Hematopoietic multipotent progenitor cell treated with erythropoietin and hydrocortisone succinate and interleukin-3 and kit ligand, for 4 days (in vitro differentiated cells): ENCODE measurements at regions not wholly inside any gene's neighbourhood (a gene's known extent, or its start where the extent isn't known, plus 50 kb on each side); places are given as distances from the start of the nearest gene placed in this dataset.
"Not testable (repeated sequence)": the region's sequence is repeated elsewhere in the genome, so short reads cannot be mapped to it uniquely, and the experiment has no call there.

Source experiments
- DNase-seq: peaks from one replicate; pipeline ENCODE4 v3.0.0-alpha.2; 2015

DNA sequence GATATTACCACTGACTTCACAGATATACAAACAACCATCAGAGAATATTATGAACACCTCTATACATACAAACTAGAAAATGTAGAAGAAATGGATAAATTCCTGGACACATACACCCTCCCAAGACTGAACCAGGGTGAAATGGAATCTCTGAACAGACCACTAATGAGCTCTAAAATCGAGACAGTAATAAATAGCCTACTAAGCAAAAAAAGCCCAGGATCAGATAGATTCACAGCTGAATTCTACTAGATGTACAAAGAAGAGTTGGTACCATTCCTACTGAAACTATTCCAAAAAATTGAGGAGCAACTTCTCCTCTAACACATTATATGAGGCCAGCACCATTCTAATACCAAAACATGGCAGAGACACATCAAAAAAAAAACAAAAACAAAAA is 837.7 kb downstream of the FSCB start:
- no peak for DNase-seq

DNA sequence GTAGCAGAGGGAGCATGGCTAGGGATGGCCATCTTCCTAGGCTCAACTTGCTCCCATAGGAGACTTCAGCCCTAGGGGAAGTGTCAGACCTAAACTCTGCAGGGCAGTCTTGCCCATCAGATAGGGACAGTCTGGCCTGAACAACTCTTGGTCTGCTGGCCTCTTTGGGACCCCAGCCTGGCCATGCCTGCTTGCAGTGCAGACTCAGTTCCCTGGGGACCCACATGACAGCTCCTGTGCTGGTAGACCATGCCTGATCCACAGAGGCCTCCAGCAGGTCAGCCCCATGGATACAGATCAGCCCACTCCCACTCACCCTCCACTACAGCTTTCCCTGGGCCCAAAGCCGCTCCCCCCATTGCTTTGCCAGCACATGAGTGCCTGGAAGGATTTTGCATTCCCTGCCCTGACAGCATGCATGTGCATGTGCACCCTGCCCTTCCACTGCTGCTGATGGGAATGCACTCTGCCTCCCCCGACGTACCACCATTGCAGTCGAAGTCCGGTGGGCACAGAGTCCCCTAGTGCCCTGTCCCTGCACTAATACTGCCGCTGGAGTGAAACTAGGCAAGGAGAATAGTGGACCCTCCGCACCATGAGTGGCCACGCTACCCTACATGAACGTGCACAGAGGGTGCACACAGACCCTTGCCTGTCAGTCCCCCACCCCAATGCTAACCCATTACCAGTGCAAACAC is 841.4 kb downstream of the FSCB start:
- DNase-seq: no peak

DNA sequence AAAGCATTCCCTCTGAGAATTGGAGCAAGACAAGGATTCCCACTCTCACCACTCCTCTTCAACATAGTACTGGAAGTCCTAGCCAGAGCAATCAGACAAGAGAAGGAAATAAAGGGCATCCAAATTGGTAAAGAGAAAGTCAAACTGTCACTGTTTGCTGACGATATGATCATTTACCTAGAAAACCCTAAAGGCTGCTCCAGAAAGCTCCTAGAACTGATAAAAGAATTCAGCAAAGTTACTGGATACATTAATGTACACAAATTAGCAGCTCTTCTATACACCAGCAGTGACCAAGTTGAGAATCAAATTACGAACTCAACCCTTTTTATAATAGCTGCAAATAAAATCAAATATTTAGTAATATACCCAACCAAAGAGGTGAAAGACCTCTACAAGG is 851.9 kb downstream of the FSCB start:
- DNase-seq: not testable (repeated sequence)

DNA sequence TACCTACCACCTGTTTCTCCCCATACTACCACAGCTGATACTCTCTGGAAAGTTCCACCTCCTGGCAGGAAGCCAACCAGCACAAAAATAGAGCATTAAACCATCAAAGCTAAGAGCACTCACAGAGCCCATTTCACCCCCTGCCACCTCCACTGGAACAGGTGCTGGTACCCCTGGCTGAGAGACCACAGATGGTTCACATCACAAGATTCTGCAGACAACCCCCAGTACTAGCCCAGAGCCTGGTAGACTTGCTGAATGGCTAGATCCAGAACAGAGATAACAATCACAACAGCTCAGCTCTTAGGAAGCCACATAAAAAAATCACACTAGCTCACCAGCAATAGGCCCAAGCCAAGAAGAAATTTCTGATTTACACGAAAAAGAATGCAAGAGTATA is 855.2 kb downstream of the FSCB start:
- no peak for DNase-seq

DNA sequence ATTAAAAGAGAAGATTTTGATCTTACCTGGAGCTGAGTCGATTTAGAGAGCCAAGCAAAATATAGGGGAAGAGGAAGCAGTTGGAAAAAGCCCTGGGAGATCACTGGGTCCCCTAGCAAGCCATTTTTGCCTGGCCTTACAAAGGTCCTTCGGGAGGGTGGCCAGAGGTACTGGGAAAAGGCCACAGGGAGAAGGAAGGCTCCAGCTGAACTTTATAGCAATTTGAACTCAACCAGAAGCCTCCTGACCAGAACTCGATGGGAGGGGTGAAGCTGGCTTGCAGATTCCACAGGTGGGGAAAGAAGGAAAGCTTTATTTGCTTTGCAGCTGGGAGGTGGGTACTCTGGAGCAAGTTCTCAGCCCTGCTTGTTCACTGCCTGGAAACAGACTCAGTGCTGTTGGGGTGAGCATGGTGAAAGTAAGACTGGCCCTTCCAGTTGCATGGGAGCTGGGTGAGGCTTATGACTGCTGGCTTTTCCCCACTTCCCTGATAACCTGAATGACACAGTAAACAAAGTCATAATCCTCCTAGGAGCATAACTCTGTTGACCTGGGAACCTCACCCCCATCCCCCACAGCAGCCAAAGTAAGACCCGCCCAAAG is 855.8 kb downstream of the FSCB start:
- no peak for DNase-seq

DNA sequence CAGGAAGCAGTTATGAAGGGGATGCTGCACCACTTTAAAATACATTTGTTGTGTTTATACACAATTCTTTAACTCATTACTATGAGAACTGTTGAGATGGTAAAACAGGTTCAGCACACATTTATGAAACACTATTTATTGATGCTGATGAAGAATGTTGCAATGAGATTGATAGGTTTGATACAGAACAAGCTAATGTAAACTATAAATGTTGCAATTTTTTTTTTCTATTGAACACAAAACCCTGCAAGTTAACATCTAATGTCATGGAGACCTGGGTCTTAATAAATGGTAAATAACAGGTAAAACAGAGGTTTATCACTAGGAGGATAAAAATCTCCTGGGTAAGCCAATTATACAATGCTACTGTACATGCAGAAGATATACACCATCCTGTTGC is 857.6 kb downstream of the FSCB start:
- no peak for DNase-seq

DNA sequence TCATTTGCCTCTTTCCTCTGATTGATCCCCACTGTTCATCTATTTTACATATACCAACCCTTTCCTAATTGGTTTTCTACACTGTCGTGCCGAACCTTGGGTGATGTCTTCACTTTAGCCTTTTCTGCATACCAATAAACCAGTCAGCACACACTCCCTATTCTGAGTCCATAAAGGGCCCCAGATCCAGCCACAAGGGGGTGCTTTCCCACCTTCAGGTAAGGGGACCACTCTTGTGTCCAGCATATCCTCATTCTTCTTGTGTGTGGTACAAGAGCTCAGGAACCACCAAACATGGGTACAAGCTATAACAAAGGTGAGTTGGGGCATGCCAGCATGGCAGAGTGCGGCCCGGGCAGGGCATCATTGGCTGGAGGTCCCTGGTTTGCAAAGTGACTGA is 859.8 kb downstream of the FSCB start:
- peak; percentile 18 for DNase-seq

DNA sequence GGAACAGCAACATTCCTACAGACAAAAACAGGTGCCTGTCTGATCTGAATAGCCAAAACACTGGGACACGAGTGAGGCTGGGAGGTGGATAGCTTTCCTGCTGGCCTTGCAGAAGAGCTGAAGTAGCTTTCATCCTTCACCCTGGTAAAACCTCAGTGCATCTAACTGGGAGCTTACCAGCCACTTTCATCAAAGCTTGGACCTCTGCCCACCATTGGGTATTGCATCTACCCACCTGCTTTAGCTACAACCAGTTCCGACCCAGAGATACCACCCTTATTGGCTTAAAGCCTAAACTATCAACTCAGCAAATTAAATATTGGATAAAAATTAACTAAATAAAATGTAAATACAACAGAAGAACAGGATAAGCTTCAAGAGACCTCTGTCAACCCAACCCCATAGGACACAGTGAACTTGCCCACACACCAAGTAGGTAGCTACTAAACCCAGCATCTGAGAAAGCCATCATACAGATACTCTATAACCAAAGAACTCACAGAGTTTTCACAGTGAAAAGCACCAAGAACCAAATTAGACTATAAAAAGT is 866.3 kb downstream of the FSCB start:
- no peak for DNase-seq

DNA sequence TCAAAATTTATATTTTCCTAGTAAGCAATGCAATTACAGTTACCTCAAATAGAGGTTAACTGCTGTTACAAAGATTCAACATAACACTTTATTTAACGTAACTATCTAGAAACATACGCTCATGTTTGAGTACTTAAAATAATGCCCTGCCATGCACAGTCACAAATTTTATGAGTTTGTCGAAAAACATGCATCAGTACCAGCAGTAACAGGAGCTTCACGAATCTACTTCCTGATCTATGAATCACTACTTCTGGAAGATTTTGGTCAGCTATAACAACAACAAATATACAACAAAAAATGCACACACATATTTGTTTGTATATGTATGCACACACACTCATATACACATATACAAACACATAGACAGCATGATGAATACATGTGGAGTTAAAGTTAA is 881.8 kb downstream of the FSCB start:
- DNase-seq: no peak

DNA sequence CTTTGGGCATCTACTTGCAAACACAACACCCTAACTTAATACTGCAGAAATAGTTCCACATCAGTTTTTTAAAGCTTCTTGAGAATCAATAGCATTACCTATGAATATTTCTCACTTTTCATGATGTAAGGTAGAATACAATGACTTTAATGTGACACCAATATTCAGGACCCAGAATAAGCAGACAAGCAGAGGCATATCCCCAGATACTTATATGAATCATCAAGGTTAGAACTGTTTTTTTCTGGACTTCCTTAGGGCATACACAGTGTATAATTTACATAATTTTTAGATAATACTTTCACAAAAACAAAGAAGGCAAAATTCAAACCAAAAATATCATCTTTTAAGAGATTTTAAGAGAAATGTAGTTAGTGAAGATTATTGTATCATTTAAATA is 885.8 kb downstream of the FSCB start:
- no peak for DNase-seq

DNA sequence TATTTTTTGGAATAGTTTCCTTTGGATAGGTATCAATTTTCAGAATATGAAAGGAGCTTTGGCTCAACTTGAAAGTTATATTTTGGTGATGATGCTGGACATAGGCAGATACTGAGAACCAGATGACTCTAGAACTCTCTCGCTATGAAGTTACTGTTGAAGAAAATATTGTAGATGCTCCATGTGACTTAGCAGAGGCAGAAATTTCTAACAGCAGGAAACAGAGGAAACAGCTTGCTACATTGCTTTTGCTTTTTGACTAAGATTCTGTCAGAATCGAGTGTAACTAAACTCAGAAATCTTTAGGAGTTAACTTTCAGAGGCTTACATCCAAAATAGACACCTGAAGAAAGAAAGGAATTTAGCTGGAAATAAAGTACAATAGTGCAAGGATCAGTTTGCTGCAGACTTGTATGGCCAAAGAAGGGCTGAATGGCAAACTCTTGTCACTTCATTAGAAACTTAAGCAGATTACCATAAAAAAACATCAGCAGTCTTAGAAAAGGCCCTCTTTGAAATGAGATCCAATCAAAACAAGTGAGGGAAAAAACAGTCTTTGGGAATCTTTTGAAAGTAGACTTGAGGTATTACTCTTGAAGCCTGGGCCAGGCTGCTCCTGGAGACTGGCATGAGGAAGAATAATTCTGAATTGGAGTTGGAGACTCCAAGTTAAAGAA is 911.8 kb downstream of the FSCB start:
- peak; percentile 38 for DNase-seq

DNA sequence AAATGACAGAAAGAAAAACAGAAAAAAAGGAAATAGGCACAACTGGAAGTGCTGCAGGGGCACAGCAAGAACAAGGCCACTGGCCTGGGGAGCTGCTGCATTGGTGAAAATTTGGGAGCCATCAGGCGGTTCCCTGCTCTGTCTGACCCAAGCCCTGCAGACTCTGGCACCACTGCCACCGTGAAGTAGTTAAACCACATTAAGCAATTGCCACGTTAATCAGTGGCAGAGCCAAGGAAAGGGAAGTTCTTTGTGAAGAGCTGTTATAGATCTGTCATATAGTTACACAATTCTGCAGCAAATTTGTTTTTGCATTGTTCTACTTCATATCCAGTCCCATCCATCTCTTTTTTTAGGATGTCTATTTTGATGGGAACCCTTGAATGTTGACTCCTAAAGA is 915.3 kb downstream of the FSCB start:
- DNase-seq: peak; percentile 74

DNA sequence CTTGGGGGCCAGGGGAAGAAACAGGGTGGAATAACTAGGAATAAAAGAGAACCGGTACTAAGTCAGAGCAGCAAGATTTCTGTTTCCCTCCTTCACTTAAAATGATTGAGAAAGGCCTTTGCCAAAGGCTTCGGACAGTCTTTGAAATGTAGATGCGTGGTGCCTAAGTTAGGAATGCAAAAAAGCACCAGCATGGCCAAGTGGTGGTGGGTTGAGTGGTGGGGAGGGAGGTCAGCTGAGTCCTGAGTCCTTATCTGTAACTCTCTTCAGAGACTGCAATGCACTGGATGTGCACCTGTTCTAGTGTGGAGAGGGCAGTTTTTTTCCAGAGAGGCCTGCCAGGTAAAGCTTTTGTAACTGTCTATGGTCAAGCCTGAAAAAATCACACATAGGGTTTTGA is 919.9 kb downstream of the FSCB start:
- no peak for DNase-seq

DNA sequence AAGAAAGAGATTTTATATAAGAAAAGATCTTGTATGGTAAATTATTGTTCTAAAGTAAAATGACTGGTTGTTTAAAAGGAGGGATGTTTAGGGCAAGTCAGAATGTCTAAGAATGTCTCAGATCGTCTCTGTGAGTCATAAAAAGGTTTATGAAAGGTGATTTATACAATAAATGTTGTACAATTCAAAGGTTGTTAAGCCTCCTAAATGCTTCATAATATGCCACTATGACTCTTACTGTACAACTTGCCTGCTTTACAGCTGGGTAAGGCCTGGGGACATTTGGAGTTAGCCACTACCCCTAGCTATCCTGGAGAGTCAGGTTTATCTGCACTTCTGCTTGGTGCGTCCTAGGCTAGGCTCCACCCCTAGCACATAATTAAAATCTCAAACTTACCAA is 927.4 kb downstream of the FSCB start:
- DNase-seq: no peak

DNA sequence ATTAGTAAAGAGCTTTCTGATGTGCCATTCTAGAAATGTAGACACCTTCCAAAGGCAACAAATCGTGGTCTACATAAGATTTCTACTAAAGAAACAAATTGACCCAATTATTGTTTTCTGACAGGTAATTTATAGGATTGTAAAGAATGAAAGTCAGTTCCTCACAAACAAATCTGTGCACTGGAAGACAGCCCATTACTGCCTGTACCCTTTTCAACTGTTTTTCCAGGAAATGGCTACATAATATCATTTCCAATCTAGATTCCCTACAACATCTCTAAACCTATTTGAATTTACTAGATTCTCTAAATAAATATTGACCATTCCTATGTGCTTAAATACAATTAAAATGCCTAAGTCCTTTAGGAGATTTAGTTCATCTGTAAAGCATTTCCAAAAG is 939.1 kb downstream of the FSCB start:
- no peak for DNase-seq

DNA sequence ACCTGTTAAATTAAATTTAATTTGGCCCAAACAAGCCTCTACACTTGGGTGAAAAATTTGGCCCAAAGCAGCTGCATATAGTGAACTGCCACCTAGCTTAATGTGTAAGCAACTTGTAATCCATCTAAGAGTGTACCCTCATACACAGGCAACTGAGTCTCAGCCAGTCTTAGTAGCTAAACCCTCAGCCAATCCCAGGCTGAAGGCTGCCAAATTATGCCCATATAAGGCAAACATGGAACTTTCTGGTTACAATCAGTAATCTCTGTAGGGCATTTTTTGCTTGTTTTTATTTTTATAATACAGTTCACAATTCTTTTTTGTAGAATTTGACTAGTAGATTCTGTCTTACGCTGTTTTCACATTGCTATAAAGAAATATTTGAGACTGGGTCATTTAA is 958.7 kb downstream of the FSCB start:
- DNase-seq: no peak

DNA sequence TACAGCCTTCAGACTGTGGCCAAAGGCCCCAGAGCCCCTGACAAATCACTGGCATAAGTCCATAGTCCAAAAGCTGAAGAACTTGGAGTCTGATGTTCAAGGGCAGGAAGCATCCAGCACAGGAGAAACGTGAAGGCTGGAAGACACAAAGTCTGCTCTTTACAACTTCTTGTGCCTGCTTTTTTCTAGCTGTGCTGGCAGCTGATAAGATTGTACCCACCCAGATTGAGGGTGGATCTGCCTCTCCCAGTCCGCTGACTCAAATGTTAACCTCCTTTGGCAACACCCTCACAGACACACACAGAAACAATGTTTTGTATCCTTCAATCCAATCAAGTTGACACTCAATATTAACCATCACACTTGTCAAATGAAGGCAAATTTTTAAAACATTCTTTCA is 959.5 kb downstream of the FSCB start:
- DNase-seq: peak; percentile 69

DNA sequence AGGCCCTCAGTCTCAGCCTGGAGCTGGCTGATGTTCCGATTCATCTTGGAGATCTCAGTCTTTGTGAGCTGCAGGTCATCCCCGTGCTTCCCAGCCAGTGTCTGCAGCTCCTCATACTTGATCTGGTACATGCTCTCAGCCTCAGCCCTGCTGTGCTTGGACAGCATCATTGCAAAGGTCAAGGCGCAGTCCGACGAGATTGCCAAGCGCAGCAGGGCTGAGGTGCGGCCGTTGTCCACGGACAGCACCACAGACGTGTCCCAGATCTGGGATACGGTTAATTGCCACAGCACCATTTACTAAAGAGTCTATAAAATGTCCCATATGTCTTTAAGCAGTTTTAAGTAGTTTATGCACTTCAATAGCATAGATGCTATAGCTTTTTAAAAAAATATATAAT is 965.7 kb downstream of the FSCB start:
- DNase-seq: no peak

DNA sequence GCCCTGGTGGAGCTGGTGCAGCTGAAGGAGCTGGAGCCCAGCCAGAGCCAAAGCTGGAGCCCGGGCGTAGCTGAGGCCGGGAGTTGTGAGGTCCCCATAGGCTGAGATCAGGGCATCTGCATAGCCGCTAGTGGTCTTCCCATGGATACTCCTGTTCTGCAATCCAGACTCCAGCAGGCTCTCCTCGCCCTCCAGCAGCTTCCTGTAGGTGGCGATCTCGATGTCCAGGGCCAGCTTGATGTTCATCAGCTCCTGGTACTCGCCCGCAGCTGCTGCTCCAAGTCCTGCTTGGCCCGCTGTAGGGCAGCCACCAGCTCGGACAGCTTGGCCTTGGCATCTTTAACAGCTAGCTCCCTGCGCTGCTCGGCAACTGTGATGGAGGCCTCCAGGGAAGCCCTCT is 966.1 kb downstream of the FSCB start:
- DNase-seq: peak; percentile 5

DNA sequence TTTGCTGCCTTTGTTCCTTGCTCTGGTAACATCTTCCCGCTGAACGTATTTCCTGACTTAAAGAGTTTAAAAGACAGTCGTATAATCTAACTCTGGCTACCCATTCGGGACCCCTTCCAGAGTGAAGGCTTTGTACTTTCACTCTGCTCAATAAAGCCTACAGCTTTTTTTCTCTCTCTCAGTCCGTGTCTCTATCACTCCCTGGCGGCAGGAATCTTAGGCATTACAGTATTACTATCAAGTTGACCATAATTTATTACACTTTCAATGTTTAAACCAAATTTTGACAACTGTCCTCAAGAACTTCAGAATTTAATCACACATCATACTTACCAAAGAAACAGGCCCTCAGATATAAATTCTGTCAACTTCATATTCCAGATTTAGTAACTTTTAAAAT is 967.9 kb downstream of the FSCB start:
- DNase-seq: peak; percentile 23

DNA sequence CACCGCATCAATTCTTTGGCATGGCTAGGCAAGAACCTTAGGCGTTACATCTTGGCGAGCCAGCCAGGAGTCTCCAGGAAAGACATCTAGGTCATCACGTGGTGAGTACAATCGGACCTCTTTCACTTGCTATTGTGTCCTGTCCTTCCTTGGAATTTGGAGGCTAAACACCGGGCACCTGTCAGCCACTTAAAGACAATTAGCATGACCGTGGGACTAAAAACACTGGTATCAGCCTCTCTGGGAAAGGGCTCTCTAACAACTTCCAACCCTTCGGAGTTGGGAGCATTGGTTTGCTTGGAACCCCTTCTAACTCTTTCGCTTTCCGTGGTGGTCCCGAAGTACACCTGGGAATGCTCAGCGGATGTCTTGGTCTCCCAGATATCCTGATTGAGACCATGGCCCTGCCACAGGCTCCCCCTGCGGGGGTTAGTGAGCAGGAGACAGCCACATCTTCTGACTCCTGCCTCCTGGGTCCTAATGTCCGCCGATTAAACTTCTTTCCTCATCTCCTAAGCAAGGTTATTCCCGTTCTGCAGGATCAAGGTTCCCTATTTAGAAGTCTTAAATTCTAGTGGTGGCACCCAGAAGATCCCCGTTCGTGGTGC is 971.7 kb downstream of the FSCB start:
- no peak for DNase-seq

DNA sequence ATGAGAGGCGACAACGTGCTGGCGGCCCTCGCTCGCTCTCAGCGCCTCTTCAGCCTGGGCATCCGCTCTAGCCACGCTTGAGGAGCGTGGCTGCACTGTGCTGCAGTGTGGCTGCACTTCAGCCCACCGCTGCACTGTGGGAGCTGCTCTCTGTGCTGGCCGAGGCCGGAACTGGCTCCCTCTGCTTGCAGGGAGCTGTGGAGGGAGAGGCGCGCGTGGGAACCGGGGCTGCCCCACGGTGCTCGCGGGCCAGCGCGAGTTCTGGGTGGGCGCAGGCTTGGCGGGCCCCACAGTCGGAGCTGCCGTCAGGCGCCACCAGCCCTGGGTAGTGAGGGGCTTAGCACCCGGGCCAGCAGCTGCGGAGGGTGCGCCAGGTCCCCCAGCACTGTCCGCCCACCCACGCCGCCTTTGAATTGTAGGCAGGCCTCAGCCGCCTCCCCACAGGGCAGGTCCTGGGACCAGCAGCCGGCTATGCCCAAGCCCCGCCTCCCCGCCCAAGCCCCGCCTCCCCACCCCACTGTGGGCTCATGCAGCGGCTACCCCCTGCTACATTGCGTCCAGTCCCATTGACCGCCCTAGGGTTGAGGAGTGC is 974.2 kb downstream of the FSCB start:
- no peak for DNase-seq

DNA sequence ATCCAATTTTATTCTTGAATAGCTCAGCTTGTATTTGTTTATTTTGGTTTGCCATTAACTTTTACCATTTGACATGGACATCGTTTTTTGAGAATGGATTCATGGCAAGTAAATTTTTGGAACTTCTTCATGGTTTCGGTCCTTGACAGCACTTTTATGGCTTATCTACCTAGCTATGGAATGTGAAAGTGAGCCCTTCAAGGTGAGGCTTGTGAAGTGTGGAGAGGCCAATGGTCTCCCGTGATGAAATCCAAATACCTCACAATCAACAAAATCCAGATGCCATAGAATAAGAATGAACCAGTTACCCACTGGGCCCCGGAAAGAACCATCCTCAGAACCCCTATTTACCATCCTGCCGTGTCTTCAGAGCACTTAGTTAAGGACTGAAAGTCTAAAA is 978.8 kb downstream of the FSCB start:
- no peak for DNase-seq
